ENCODE measurements at regions not wholly inside any gene's neighbourhood (a gene's known extent, or its start where the extent isn't known, plus 50 kb on each side); places are given as distances from the start of the nearest gene placed in this dataset.

DNA sequence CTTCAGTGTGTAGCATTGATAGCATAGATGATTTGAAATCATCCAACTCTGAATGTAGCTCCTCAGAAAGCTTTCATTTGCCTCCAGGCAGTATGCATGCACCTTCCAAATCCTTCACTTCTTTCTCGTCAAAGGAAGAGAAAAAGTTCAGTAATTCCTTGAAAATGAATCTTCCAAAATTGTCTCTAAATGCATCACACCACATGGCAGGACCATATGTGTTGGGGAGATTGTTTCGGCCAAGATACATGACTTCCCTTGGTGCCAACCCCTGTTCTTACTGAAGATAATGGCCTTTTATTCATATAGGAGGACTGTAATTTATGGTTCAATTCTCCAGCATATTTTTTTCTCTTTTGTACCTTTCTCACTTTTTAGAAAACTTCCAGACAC lies 315.6 kb upstream of the SPRY2 start:
- Histone ChIP-seq H3K27ac (no peak overlapping the region), H3K4me1 (no peaks in the 10 kb centered on the region), H3K27me3 (no peaks in the 10 kb centered on the region), H3K9me3 (no peaks in the 10 kb centered on the region), H3K36me3 (no peaks in the 10 kb centered on the region), H3K4me3 (no peak overlapping the region)
- DNase-seq: no peak
- intact Hi-C loops (cut with DNase I; ENCODE audit: low total_unique reads): no loop called here
- no peak for TF ChIP-seq POLR2A (IDR thresholded peaks at IDR 0.05)
- TF ChIP-seq, protein P1, sequence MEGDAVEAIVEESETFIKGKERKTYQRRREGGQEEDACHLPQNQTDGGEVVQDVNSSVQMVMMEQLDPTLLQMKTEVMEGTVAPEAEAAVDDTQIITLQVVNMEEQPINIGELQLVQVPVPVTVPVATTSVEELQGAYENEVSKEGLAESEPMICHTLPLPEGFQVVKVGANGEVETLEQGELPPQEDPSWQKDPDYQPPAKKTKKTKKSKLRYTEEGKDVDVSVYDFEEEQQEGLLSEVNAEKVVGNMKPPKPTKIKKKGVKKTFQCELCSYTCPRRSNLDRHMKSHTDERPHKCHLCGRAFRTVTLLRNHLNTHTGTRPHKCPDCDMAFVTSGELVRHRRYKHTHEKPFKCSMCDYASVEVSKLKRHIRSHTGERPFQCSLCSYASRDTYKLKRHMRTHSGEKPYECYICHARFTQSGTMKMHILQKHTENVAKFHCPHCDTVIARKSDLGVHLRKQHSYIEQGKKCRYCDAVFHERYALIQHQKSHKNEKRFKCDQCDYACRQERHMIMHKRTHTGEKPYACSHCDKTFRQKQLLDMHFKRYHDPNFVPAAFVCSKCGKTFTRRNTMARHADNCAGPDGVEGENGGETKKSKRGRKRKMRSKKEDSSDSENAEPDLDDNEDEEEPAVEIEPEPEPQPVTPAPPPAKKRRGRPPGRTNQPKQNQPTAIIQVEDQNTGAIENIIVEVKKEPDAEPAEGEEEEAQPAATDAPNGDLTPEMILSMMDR (IDR thresholded peaks at IDR 0.05): no peak

DNA sequence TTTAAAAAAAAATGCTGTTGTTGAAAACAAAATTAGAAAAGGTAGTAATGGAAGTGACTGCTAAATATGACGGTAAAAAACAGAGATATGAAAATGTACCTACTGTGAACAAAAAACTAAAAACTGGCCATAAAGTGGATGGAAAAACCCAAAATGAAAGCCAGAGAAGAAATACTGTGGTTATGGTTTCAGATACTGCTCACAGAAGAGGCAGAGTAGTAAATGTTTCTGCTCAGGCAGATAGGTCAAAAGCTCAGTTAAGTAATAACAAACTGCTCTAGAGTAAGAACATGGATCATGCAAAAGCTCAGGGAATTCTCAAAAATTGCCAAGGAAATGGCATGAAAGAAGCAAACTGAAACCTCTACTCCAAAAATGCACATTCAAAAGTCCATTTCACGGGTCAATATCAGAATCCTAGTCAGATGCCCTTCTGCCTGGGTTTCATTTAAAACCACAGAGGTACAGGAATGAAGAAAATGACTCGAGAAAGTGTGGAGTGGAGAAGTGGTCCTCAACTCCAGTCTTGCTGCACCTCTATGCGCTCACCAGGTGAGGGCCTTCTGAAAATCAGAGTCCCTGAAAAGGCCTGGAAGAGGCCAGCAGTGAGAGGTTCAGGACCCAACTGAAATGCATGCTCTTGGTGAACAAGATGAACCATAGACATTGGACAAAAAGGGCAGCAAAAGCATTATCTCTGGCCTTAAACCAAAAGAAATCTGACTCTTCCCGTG lies 315.0 kb upstream of the SPRY2 start:
- TF ChIP-seq, protein P1 (IDR thresholded peaks at IDR 0.05): no peak
- no peak for TF ChIP-seq POLR2A (IDR thresholded peaks at IDR 0.05)
- intact Hi-C loops (cut with DNase I; ENCODE audit: low total_unique reads): no loop called here
- Histone ChIP-seq H3K4me3 (no peak overlapping the region), H3K4me1 (no peaks in the 10 kb centered on the region), H3K9me3 (no peaks in the 10 kb centered on the region), H3K36me3 (no peaks in the 10 kb centered on the region), H3K27me3 (no peaks in the 10 kb centered on the region), H3K27ac (no peak overlapping the region)
- DNase-seq: no peak

GRCh38 chr13:80654638-80655249 lies 313.8 kb upstream of the SPRY2 start:
- no peak for TF ChIP-seq POLR2A (IDR thresholded peaks at IDR 0.05)
- no peak overlapping the region for H3K4me3 ChIP-seq
- H3K27ac ChIP-seq: no peak overlapping the region
- no peaks in the 10 kb centered on the region for H3K36me3 ChIP-seq
- H3K4me1 ChIP-seq: no peaks in the 10 kb centered on the region
- intact Hi-C loops (cut with DNase I; ENCODE audit: low total_unique reads): no loop called here
- no peaks in the 10 kb centered on the region for H3K9me3 ChIP-seq
- DNase-seq: no peak
- H3K27me3 ChIP-seq: no peaks in the 10 kb centered on the region

DNA sequence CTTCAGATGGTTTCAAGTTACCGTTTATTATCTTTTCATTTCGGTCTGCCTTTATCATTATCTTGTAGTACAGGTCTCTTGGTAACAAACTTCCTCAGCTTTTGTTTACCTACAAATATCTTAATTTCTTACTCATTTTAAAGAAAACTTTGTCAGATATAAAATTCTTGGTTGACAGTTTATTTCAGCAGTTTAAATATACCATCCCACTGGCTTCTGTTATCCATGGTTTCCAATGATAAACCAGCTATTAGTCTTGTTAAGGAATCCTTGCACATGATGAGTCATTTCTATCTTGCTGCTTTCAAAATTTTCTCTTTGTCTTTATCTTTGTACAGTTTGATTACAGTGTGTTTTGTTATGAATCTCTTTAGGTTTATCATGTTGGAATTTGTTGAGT lies 308.3 kb upstream of the SPRY2 start:
- TF ChIP-seq, protein P1 (IDR thresholded peaks at IDR 0.05): no peak
- no peak for TF ChIP-seq POLR2A (IDR thresholded peaks at IDR 0.05)
- H3K36me3 ChIP-seq: no peaks in the 10 kb centered on the region
- intact Hi-C loops (cut with DNase I; ENCODE audit: low total_unique reads): no loop called here
- no peak overlapping the region for H3K27ac ChIP-seq
- no peak for DNase-seq
- H3K27me3 ChIP-seq: no peaks in the 10 kb centered on the region
- peaks cover 0 to 5% of the 10 kb centered on the region in 2 donors for H3K9me3 ChIP-seq
- H3K4me1 ChIP-seq: no peaks in the 10 kb centered on the region
- H3K4me3 ChIP-seq: no peak overlapping the region

- TF ChIP-seq, protein P1 (IDR thresholded peaks at IDR 0.05): no peak
- no peak for TF ChIP-seq POLR2A (IDR thresholded peaks at IDR 0.05)
- DNase-seq: no peak
- no peak overlapping the region for H3K4me3 ChIP-seq
- no peaks in the 10 kb centered on the region for H3K9me3 ChIP-seq
- intact Hi-C loops (cut with DNase I; ENCODE audit: low total_unique reads): no loop called here
- H3K27me3 ChIP-seq: no peaks in the 10 kb centered on the region
- no peak overlapping the region for H3K27ac ChIP-seq
- no peaks in the 10 kb centered on the region for H3K4me1 ChIP-seq
- no peaks in the 10 kb centered on the region for H3K36me3 ChIP-seq
These were observed 301.7 kb upstream of the SPRY2 start for GRCh38 chr13:80642641-80643040.
